HUES48 (cell line): ENCODE measurements at regions not wholly inside any gene's neighbourhood (a gene's known extent, or its start where the extent isn't known, plus 50 kb on each side); places are given as distances from the start of the nearest gene placed in this dataset.

Source experiments
- H3K27ac ChIP-seq: one replicate; pipeline ENCODE4 v1.7.0; 2013; ENCODE audit warnings: low read depth, low read length, inconsistent platforms
- H3K27me3 ChIP-seq: 2 replicates; pipeline ENCODE4 v1.6.1; 2013; ENCODE audit warnings: mild to moderate bottlenecking, low read length; ENCODE audit not compliant: control insufficient read depth, insufficient read depth
- H3K36me3 ChIP-seq: 2 replicates; pipeline ENCODE4 v1.6.1; 2013; ENCODE audit warnings: low read length; ENCODE audit not compliant: control insufficient read depth, insufficient read depth
- H3K4me1 ChIP-seq: 2 replicates; pipeline ENCODE4 v1.6.1; 2013; ENCODE audit warnings: mild to moderate bottlenecking, low read length; ENCODE audit not compliant: control insufficient read depth, insufficient read depth
- H3K4me3 ChIP-seq: 2 replicates; pipeline ENCODE4 v1.5.1; 2013; ENCODE audit warnings: mild to moderate bottlenecking, low read depth, low read length
- H3K9ac ChIP-seq: 2 replicates; pipeline ENCODE4 v1.6.1; 2013; ENCODE audit warnings: mild to moderate bottlenecking, low read depth, low read length, moderate library complexity
- H3K9me3 ChIP-seq: 2 replicates; pipeline ENCODE4 v1.6.1; 2013; ENCODE audit warnings: low read length; ENCODE audit not compliant: control insufficient read depth, insufficient read depth

DNA sequence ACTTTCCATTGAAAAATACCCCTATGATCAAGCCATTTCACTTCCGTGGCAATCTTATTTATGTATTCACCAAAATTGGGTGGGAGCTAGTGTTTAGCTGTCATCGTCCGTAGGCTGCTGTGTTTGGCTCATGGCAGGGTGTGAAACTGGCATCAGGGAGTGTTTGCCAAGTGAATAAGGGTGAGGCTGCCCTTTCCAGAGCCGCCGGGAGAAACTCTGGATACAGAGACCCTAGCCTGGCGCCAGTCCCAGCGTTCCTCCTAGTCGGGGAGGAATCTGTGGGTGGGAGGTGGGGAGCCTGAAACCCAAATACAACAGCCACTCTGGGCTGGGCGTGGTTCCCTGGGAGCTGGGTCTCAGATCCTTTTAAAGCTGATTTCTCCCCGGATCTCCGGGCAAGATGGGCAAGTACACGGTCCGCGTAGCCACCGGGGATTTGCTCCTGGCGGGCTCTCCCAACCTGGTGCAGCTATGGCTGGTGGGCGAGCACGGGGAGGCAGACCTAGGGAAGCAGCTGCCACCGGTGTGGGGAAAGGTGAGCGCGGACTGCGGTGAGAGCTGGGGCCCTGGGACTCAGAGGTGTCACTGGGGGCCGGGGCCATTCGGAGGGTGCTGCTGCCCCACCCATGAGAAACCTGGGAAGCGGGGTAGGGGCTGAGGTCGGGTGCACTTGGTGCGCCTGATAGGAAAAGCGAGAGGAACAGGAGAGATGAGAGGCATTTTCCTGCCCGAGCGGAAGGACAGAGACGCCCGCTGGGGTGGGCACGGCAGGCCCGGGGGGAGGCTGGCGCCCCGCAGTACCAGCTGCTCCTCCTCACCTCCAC lies 62.1 kb upstream of the TEKT1 start:
- no peaks in the 10 kb centered on the region for H3K9me3 ChIP-seq
- H3K27ac ChIP-seq: no peak overlapping the region
- peak overlapping the region; percentile 69 for H3K4me3 ChIP-seq
- peaks cover 13% of the 10 kb centered on the region for H3K27me3 ChIP-seq
- peaks cover 25% of the 10 kb centered on the region for H3K36me3 ChIP-seq
- no peak overlapping the region for H3K9ac ChIP-seq
- no peaks in the 10 kb centered on the region for H3K4me1 ChIP-seq

DNA sequence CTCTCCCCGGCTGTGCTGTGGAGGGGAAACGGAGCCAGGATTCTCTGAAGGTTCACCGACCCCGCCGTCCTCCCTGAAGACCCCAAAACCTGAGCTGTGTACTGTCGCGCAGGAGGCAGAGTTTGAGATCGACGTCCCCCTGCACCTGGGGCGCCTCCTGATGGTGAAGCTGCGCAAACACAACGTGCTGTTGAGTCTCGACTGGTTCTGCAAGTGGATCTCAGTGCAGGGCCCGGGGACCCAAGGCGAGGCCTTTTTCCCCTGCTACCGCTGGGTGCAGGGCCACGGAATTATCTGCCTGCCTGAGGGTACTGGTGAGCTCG lies 62.6 kb upstream of the TEKT1 start:
- Histone ChIP-seq H3K36me3 (peaks cover 30% of the 10 kb centered on the region), H3K27me3 (peaks cover 13% of the 10 kb centered on the region), H3K27ac (no peak overlapping the region), H3K4me1 (no peaks in the 10 kb centered on the region), H3K4me3 (peak overlapping the region; percentile 69), H3K9ac (no peak overlapping the region), H3K9me3 (no peaks in the 10 kb centered on the region)

GRCh38 chr17:6901086-6901485 lies 69.6 kb upstream of the TEKT1 start:
- no peaks in the 10 kb centered on the region for H3K27me3 ChIP-seq
- no peaks in the 10 kb centered on the region for H3K9me3 ChIP-seq
- no peak overlapping the region for H3K9ac ChIP-seq
- no peak overlapping the region for H3K4me3 ChIP-seq
- H3K4me1 ChIP-seq: no peaks in the 10 kb centered on the region
- H3K36me3 ChIP-seq: peaks cover 44% of the 10 kb centered on the region
- no peak overlapping the region for H3K27ac ChIP-seq

GRCh38 chr17:6903326-6903900 lies 71.9 kb upstream of the TEKT1 start:
- Histone ChIP-seq H3K27me3 (no peaks in the 10 kb centered on the region), H3K36me3 (peaks cover 22% of the 10 kb centered on the region), H3K9me3 (no peaks in the 10 kb centered on the region), H3K4me3 (no peak overlapping the region), H3K4me1 (no peaks in the 10 kb centered on the region), H3K27ac (no peak overlapping the region), H3K9ac (no peak overlapping the region)

DNA sequence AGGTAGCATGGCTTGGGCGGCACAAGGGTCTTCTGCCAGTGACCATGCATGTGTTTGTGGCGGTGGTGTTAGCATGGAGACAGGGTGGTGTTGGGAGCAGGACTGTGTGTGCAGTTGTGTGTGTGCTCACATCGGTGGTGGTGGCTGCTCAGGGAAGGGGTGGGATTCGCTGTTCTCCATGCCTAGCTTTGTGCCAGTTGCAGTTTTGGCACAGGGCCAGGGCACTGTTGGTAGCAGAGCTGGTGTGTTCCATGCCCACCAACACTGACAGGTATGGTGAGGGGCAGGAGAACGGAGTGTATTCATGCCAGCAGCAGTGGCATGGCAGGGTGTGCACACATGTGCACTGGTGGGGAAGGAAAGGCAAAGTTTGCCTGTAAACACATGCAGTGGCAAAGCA lies 77.3 kb upstream of the TEKT1 start:
- H3K36me3 ChIP-seq: no peaks in the 10 kb centered on the region
- H3K4me1 ChIP-seq: no peaks in the 10 kb centered on the region
- H3K4me3 ChIP-seq: no peak overlapping the region
- H3K27ac ChIP-seq: no peak overlapping the region
- H3K9me3 ChIP-seq: peaks cover 11% of the 10 kb centered on the region; the same call in 1 of the 2 replicates
- H3K9ac ChIP-seq: no peak overlapping the region
- no peaks in the 10 kb centered on the region for H3K27me3 ChIP-seq

DNA sequence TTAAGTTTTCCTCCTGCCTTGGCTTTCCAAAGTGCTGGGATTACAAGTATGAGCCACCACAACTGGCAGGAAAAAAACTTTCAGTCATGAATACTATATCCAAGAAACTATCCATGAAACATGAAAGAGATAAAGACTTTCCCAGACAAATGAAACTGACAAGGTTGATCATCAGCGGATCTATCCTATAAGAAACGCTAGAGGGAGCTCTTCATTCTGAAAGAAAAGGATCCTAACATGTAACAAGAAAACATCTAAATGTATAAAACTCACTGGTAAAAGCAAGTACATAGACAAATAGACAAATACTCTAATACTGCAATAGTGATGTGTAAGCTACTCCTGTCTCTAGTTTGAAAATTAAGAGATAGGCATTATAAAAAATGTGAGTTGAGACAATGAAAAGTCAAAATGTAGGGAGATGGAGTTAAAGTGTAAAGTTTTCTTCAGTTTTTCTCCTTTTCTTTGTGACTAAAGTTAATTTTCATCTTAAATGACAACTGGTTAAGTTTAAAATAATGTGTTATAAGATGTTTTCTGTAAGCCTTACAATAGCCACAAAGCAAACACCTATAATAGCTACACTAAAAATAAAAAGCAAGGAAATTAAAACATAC lies 79.6 kb upstream of the TEKT1 start:
- H3K9me3 ChIP-seq: peaks cover 20% of the 10 kb centered on the region; the same call in 1 of the 2 replicates
- no peak overlapping the region for H3K4me3 ChIP-seq
- H3K9ac ChIP-seq: no peak overlapping the region
- no peak overlapping the region for H3K27ac ChIP-seq
- H3K4me1 ChIP-seq: no peaks in the 10 kb centered on the region
- H3K27me3 ChIP-seq: no peaks in the 10 kb centered on the region; the same call in 1 of the 2 replicates
- no peaks in the 10 kb centered on the region for H3K36me3 ChIP-seq

GRCh38 chr17:6912110-6913051 lies 80.9 kb upstream of the TEKT1 start:
- no peaks in the 10 kb centered on the region for H3K4me1 ChIP-seq
- H3K27me3 ChIP-seq: no peaks in the 10 kb centered on the region; the same call in 1 of the 2 replicates
- H3K4me3 ChIP-seq: no peak overlapping the region
- no peaks in the 10 kb centered on the region for H3K36me3 ChIP-seq
- no peak overlapping the region for H3K9ac ChIP-seq
- no peak overlapping the region for H3K27ac ChIP-seq
- H3K9me3 ChIP-seq: peaks cover 20% of the 10 kb centered on the region; the same call in 1 of the 2 replicates

- Histone ChIP-seq H3K4me3 (no peak overlapping the region), H3K36me3 (no peaks in the 10 kb centered on the region), H3K27ac (no peak overlapping the region), H3K9ac (no peak overlapping the region), H3K27me3 (no peaks in the 10 kb centered on the region; the same call in none of the 2 replicates), H3K9me3 (peaks cover 20% of the 10 kb centered on the region; the same call in 1 of the 2 replicates), H3K4me1 (no peaks in the 10 kb centered on the region)
Observed at GRCh38 chr17:6913608-6914443, 82.0 kb upstream of the ALOX12 start.

DNA sequence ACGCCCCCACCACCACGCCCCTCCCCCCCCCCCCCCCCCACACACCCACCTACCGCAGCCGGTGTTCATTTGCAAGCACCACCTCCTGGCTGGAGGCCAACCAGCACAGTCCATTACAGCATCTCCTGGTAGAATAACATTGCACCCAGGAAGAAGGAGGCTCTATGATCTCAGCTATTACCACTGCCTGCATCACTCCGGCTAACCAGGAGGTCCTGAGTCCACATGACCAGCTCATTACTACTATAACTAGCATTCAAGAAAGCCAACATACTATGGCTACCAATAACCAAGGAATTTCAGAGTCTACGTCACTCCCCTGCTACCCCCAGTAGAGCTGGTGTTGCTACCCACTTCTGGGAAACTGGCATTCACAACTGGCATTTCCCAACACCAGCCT lies 81.1 kb upstream of the ALOX12 start:
- no peaks in the 10 kb centered on the region for H3K4me1 ChIP-seq
- no peak overlapping the region for H3K27ac ChIP-seq
- no peaks in the 10 kb centered on the region; the same call in none of the 2 replicates for H3K27me3 ChIP-seq
- H3K4me3 ChIP-seq: no peak overlapping the region
- no peaks in the 10 kb centered on the region for H3K36me3 ChIP-seq
- peaks cover 20% of the 10 kb centered on the region; the same call in 1 of the 2 replicates for H3K9me3 ChIP-seq
- no peak overlapping the region for H3K9ac ChIP-seq

- Histone ChIP-seq H3K4me3 (no peak overlapping the region), H3K36me3 (no peaks in the 10 kb centered on the region), H3K9ac (no peak overlapping the region), H3K27ac (no peak overlapping the region), H3K27me3 (no peaks in the 10 kb centered on the region; the same call in none of the 2 replicates), H3K4me1 (no peaks in the 10 kb centered on the region), H3K9me3 (peaks cover 20% of the 10 kb centered on the region; the same call in 1 of the 2 replicates)
Observed at GRCh38 chr17:6915620-6916019, 80.2 kb upstream of the ALOX12 start.
